ENCODE measurements at regions not wholly inside any gene's neighbourhood (a gene's known extent, or its start where the extent isn't known, plus 50 kb on each side); places are given as distances from the start of the nearest gene placed in this dataset.

DNA sequence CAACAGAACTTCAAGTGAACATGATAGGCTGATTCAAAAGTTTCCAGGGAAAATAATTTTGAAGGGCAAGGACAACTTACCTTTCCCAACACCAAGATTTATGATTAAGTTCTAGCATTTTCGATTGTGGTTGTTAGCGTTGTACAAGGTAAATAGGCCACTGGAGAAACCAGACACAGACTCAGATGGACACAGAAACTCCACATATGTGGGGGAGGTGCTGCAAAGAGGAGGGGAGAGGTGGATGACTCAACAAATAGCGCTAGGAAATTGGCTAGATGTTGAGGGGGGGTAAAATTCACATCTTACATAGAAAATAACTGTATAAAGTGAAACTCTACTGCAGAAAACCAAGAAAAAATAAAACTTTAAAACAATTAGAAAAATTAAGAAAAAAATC lies 564.4 kb downstream of the MATN1 start:
- no peak for TF ChIP-seq EZH2 (IDR thresholded peaks at IDR 0.05; ENCODE audit: insufficient read depth, low read length)
- TF ChIP-seq, protein P1, sequence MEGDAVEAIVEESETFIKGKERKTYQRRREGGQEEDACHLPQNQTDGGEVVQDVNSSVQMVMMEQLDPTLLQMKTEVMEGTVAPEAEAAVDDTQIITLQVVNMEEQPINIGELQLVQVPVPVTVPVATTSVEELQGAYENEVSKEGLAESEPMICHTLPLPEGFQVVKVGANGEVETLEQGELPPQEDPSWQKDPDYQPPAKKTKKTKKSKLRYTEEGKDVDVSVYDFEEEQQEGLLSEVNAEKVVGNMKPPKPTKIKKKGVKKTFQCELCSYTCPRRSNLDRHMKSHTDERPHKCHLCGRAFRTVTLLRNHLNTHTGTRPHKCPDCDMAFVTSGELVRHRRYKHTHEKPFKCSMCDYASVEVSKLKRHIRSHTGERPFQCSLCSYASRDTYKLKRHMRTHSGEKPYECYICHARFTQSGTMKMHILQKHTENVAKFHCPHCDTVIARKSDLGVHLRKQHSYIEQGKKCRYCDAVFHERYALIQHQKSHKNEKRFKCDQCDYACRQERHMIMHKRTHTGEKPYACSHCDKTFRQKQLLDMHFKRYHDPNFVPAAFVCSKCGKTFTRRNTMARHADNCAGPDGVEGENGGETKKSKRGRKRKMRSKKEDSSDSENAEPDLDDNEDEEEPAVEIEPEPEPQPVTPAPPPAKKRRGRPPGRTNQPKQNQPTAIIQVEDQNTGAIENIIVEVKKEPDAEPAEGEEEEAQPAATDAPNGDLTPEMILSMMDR (IDR thresholded peaks at IDR 0.05; ENCODE audit: insufficient read depth, low read depth, low read length) = no peak
